Activated B cell treated with CpG ODN at 0.5 μM for 24 hours (primary cell): ENCODE measurements at regions not wholly inside any gene's neighbourhood (a gene's known extent, or its start where the extent isn't known, plus 50 kb on each side); places are given as distances from the start of the nearest gene placed in this dataset.

Experiments used
- ATAC-seq: fragments of 200-7000 bp; cut with Tn5 transposase; one replicate; pipeline ENCODE4 v1.10.0; 2021; ENCODE audit warnings: low read depth, mild to moderate bottlenecking, moderate library complexity
- CTCF ChIA-PET: fragments of 350-600 bp; sonication (Branson Sonifier 250); formaldehyde crosslinking; loops from one replicate; lab custom pipeline; 2021; ENCODE audit warnings: antibody characterized with exemption; lab: Charles Lee
- POLR2A ChIA-PET: fragments of 350-600 bp; sonication (Branson Sonifier 250); formaldehyde crosslinking; loops from one replicate; lab custom pipeline; 2021; ENCODE audit warnings: antibody characterized with exemption; lab: Charles Lee
- DNase-seq: peaks from one replicate; pipeline ENCODE4 v3.0.0; 2022
- H3K27ac Mint-ChIP-seq: one replicate; pipeline ENCODE4 v1.8.0; 2020; ENCODE audit warnings: mixed read lengths
- H3K27me3 Mint-ChIP-seq: one replicate; pipeline ENCODE4 v1.8.0; 2021; ENCODE audit warnings: mixed read lengths
- H3K36me3 Mint-ChIP-seq: one replicate; pipeline ENCODE4 v1.8.0; 2021; ENCODE audit warnings: low read depth, mixed read lengths
- H3K4me1 Mint-ChIP-seq: one replicate; pipeline ENCODE4 v1.8.0; 2021; ENCODE audit warnings: mixed read lengths
- H3K4me3 Mint-ChIP-seq: one replicate; pipeline ENCODE4 v1.8.0; 2020; ENCODE audit warnings: mild to moderate bottlenecking, mixed read lengths
- H3K9me3 Mint-ChIP-seq: one replicate; pipeline ENCODE4 v1.8.0; 2020; ENCODE audit warnings: mixed read lengths
- CTCF ChIP-seq: fragments of 200-600 bp; IDR thresholded peaks from one replicate; pipeline ENCODE4 v1.8.0; 2022; ENCODE audit warnings: antibody characterized with exemption, mild to moderate bottlenecking
- intact Hi-C: fragments of 100-400 bp; cut with micrococcal nuclease; formaldehyde crosslinking; loops from one replicate; pipeline ENCODE4 v1.15.1; 2024

DNA sequence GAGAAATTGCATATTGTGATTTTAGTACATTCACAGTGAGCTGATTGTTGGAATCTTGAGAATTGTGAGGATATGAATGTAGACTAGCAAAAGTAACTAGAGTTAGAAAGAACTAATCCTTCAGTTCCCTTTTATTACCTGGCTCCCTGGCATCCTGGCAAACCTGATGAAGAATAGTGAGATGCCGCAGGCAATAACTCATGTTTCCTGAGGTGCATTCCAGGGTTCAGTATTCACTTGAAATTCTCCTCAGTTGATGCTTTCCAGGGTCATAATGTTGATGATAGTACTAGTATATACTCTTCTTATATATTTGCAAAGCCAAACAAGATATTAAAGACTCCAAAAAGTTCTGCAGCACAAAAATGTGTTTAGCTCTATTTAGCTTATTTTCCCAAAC lies 432.1 kb upstream of the CELF4 start:
- DNase-seq (no peak), ATAC-seq (no peak)
- Mint-ChIP-seq H3K27me3 (no peaks in the 10 kb centered on the region), H3K36me3 (no peaks in the 10 kb centered on the region), H3K27ac (no peak overlapping the region), H3K4me3 (no peak overlapping the region), H3K9me3 (peaks cover 3% of the 10 kb centered on the region), H3K4me1 (no peaks in the 10 kb centered on the region)
- intact Hi-C loops = no loop called here
- POLR2A ChIA-PET = no interaction called here
- no peak for TF ChIP-seq CTCF
- CTCF ChIA-PET = no interaction called here

DNA sequence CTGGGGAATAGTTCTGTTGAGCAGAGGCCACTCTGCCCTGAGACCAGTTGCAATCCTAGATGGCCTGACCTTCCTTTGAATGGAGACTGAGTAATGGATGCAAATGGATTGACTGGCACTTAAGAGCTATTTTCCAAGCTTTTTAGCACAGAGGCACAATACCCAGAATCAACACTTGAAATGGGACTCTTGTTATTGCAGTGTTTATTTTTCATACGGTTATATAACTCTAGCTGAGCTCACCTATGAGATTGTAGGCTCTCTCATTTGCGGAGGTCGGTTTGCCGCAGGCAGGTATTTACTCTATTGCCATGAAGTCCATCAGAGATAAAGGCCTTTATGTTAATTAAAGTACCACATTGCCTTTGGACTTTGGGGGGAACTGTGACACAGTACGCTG lies 422.3 kb upstream of the CELF4 start:
- H3K36me3 Mint-ChIP-seq = no peaks in the 10 kb centered on the region
- peaks cover 5% of the 10 kb centered on the region for H3K9me3 Mint-ChIP-seq
- DNase-seq (no peak), ATAC-seq (no peak)
- TF ChIP-seq CTCF = no peak
- ChIA-PET CTCF (no interaction called here), POLR2A (no interaction called here)
- H3K27ac Mint-ChIP-seq = no peak overlapping the region
- intact Hi-C loops = no loop called here
- H3K4me1 Mint-ChIP-seq = no peaks in the 10 kb centered on the region
- no peaks in the 10 kb centered on the region for H3K27me3 Mint-ChIP-seq
- H3K4me3 Mint-ChIP-seq = no peak overlapping the region

GRCh38 chr18:37986665-37987064 lies 421.1 kb upstream of the CELF4 start:
- Mint-ChIP-seq H3K27me3 (no peaks in the 10 kb centered on the region), H3K36me3 (no peaks in the 10 kb centered on the region), H3K9me3 (peaks cover 2% of the 10 kb centered on the region), H3K4me3 (no peak overlapping the region), H3K4me1 (no peaks in the 10 kb centered on the region), H3K27ac (no peak overlapping the region)
- ChIA-PET POLR2A (no interaction called here), CTCF (no interaction called here)
- TF ChIP-seq CTCF = no peak
- ATAC-seq (no peak), DNase-seq (no peak)
- intact Hi-C loops = no loop called here

DNA sequence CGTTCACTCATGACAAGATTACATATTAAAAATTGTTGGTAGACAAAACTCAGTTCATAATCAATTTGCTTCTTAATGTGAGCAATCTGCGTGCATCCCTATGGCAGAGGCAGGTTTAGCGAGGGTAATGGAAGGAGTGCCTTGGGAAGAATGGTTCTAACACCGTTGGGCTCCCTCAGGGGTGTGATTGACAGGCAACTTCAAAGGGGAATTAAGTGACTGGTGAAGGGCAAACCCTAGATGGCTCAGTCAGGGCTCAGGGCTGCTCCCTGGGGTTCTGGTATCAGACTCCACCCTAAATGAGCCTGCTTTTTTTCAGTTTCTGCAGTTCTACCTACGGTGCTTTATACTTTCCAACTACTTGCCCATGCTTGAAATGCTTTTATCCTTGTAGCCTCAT lies 419.5 kb upstream of the CELF4 start:
- no peaks in the 10 kb centered on the region for H3K27me3 Mint-ChIP-seq

DNA sequence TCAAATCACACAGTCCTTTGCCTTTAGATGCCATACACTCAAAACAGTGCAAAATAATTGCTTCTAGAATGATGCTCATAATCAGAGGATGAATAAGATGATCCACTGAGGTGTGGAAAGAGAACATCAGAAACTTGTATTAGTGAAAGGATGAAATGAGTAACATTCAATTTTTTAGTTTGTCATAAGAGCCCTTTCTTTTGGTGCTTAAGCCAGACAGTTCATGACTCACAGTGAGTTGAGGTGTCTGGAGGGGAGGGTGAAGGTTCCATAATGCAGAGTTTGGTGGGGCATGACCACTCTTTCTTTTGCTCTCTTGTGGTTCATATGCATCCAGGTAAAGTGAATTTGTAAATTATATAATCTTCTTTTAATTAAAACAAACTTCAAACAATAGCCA lies 415.0 kb upstream of the CELF4 start:
- H3K36me3 Mint-ChIP-seq = no peaks in the 10 kb centered on the region
- CTCF ChIA-PET = no interaction called here
- no peak for ATAC-seq
- H3K27me3 Mint-ChIP-seq = no peaks in the 10 kb centered on the region
- H3K9me3 Mint-ChIP-seq = peaks cover 6% of the 10 kb centered on the region
- POLR2A ChIA-PET = no interaction called here
- DNase-seq = no peak
- no peak overlapping the region for H3K27ac Mint-ChIP-seq
- H3K4me1 Mint-ChIP-seq = no peaks in the 10 kb centered on the region
- intact Hi-C loops = no loop called here
- no peak overlapping the region for H3K4me3 Mint-ChIP-seq
- no peak for TF ChIP-seq CTCF

More for the DNA sequence above, 419.5 kb upstream of the CELF4 start:
- CTCF ChIA-PET = no interaction called here
- H3K4me3 Mint-ChIP-seq = no peak overlapping the region
- H3K9me3 Mint-ChIP-seq = peaks cover 2% of the 10 kb centered on the region
- no peaks in the 10 kb centered on the region for H3K36me3 Mint-ChIP-seq
- TF ChIP-seq CTCF = no peak
- POLR2A ChIA-PET = no interaction called here
- no peak for DNase-seq
- intact Hi-C loops = no loop called here
- no peak overlapping the region for H3K27ac Mint-ChIP-seq
- H3K4me1 Mint-ChIP-seq = no peaks in the 10 kb centered on the region
- ATAC-seq = no peak
